ENCODE measurements at regions not wholly inside any gene's neighbourhood (a gene's known extent, or its start where the extent isn't known, plus 50 kb on each side); places are given as distances from the start of the nearest gene placed in this dataset.

GRCh38 chr17:59487161-59487873 lies 78.1 kb upstream of the DHX40 start:
- H3K9ac ChIP-seq (ENCODE audit: low read length) = no peak overlapping the region
- no peak overlapping the region for H2AFZ ChIP-seq (ENCODE audit: low read depth, low read length)
- no peak overlapping the region for H3K4me3 ChIP-seq (ENCODE audit: low read length)
- H3F3A ChIP-seq (ENCODE audit: insufficient read depth, low read length, poor library complexity, severe bottlenecking) = no peaks in the 10 kb centered on the region
- H3K9me2 ChIP-seq (ENCODE audit: insufficient read depth, low read length) = no peaks in the 10 kb centered on the region
- H3K27me3 ChIP-seq (ENCODE audit: insufficient read depth, low read depth, low read length) = no peaks in the 10 kb centered on the region
- H4K20me1 ChIP-seq (ENCODE audit: insufficient read depth) = no peaks in the 10 kb centered on the region
- H3K9me3 ChIP-seq (ENCODE audit: low read length) = no peaks in the 10 kb centered on the region
- no peak overlapping the region for H3K27ac ChIP-seq (ENCODE audit: low read length)
- no peak for TF ChIP-seq CTCF (IDR thresholded peaks at IDR 0.05; ENCODE audit: poor library complexity, severe bottlenecking)
- no peak for TF ChIP-seq REST (IDR thresholded peaks at IDR 0.05; ENCODE audit: borderline replicate concordance)
- TF ChIP-seq EZH2 (IDR thresholded peaks at IDR 0.05; ENCODE audit: borderline replicate concordance, insufficient read depth, low read length, poor library complexity, severe bottlenecking) = no peak
- no peak for TF ChIP-seq SMC3 (conservative IDR thresholded peaks at IDR 0.05; ENCODE audit: poor library complexity)
- no peak for TF ChIP-seq EP300 (conservative IDR thresholded peaks at IDR 0.05; ENCODE audit: poor library complexity, severe bottlenecking)
- TF ChIP-seq POLR2AphosphoS5 (IDR thresholded peaks at IDR 0.05) = no peak
- no peak for TF ChIP-seq TAF1 (IDR thresholded peaks at IDR 0.05; ENCODE audit: low read depth)
- no peak for TF ChIP-seq RAD21 (conservative IDR thresholded peaks at IDR 0.05)
- TF ChIP-seq MXI1 (conservative IDR thresholded peaks at IDR 0.05; ENCODE audit: poor library complexity, severe bottlenecking) = no peak
- no peak overlapping the region for H3K4me2 ChIP-seq (ENCODE audit: low read length)
- no peaks in the 10 kb centered on the region for H3K79me2 ChIP-seq (replicated peaks; ENCODE audit: insufficient read depth, low read length)
- no peaks in the 10 kb centered on the region for H3K36me3 ChIP-seq (ENCODE audit: insufficient read depth, low read length)

GRCh38 chr17:59488805-59489204 lies 76.6 kb upstream of the DHX40 start:
- no peaks in the 10 kb centered on the region for H3K79me2 ChIP-seq (replicated peaks; ENCODE audit: insufficient read depth, low read length)
- H2AFZ ChIP-seq (ENCODE audit: low read depth, low read length) = no peak overlapping the region
- no peaks in the 10 kb centered on the region for H3K9me3 ChIP-seq (ENCODE audit: low read length)
- no peaks in the 10 kb centered on the region for H3K36me3 ChIP-seq (ENCODE audit: insufficient read depth, low read length)
- H3F3A ChIP-seq (ENCODE audit: insufficient read depth, low read length, poor library complexity, severe bottlenecking) = no peaks in the 10 kb centered on the region
- H3K9me2 ChIP-seq (ENCODE audit: insufficient read depth, low read length) = no peaks in the 10 kb centered on the region
- H3K27ac ChIP-seq (ENCODE audit: low read length) = no peak overlapping the region
- H3K9ac ChIP-seq (ENCODE audit: low read length) = no peak overlapping the region
- no peaks in the 10 kb centered on the region for H4K20me1 ChIP-seq (ENCODE audit: insufficient read depth)
- no peaks in the 10 kb centered on the region for H3K27me3 ChIP-seq (ENCODE audit: insufficient read depth, low read depth, low read length)
- no peak overlapping the region for H3K4me2 ChIP-seq (ENCODE audit: low read length)
- TF ChIP-seq POLR2AphosphoS5 (IDR thresholded peaks at IDR 0.05) = no peak
- TF ChIP-seq EZH2 (IDR thresholded peaks at IDR 0.05; ENCODE audit: borderline replicate concordance, insufficient read depth, low read length, poor library complexity, severe bottlenecking) = no peak
- TF ChIP-seq REST (IDR thresholded peaks at IDR 0.05; ENCODE audit: borderline replicate concordance) = no peak
- no peak for TF ChIP-seq SMC3 (conservative IDR thresholded peaks at IDR 0.05; ENCODE audit: poor library complexity)
- TF ChIP-seq CTCF (IDR thresholded peaks at IDR 0.05; ENCODE audit: poor library complexity, severe bottlenecking) = no peak
- TF ChIP-seq RAD21 (conservative IDR thresholded peaks at IDR 0.05) = no peak
- TF ChIP-seq TAF1 (IDR thresholded peaks at IDR 0.05; ENCODE audit: low read depth) = no peak
- TF ChIP-seq MXI1 (conservative IDR thresholded peaks at IDR 0.05; ENCODE audit: poor library complexity, severe bottlenecking) = no peak
- no peak for TF ChIP-seq EP300 (conservative IDR thresholded peaks at IDR 0.05; ENCODE audit: poor library complexity, severe bottlenecking)
- no peak overlapping the region for H3K4me3 ChIP-seq (ENCODE audit: low read length)

Data from neural cell (in vitro differentiated cells).